HCT116 (cell line): ENCODE measurements at regions not wholly inside any gene's neighbourhood (a gene's known extent, or its start where the extent isn't known, plus 50 kb on each side); places are given as distances from the start of the nearest gene placed in this dataset.

Source experiments
- ATAC-seq: fragments of 200-7000 bp; cut with Tn5 transposase; 2 replicates; pipeline ENCODE4 v1.9.1; 2020; ENCODE audit warnings: mild to moderate bottlenecking, moderate library complexity
- BruUV-seq: library from RNA; stranded (reverse); fragments of 400-500 nt; replicated peaks from 2 replicates; lab custom pipeline; 2021; lab: Mats Ljungman, UMichigan
- CTCF ChIA-PET: fragments of 300-600 bp; sonication (Branson Sonifier 250); formaldehyde crosslinking; loops from one replicate; lab custom pipeline; 2021; ENCODE audit warnings: antibody characterized with exemption; lab: Charles Lee
- POLR2A ChIA-PET: fragments of 300-600, 350-600 bp; sonication (Branson Sonifier 250); formaldehyde crosslinking; loops from one replicate; lab custom pipeline; 2021; ENCODE audit warnings: antibody characterized with exemption; lab: Charles Lee
- RAD21 ChIA-PET, 2 experiments: fragments of 300-600 bp; sonication (Branson Sonifier 250); formaldehyde crosslinking; loops; one replicate each; lab custom pipeline; 2023; ENCODE audit warnings: low total read pairs in 2 of 2; ENCODE audit not compliant: uncharacterized antibody in 2 of 2, unreplicated experiment in 2 of 2, low non-redundant PET in 1 of 2; lab: Charles Lee
- DNase-seq: peaks from one replicate; pipeline ENCODE4 v3.0.0-alpha.2; 2010; ENCODE audit warnings: low read depth, low spot score
- H2AFZ ChIP-seq: fragments of 200-600 bp; shearing (Covaris generic), sonication (generic); 2 replicates; pipeline ENCODE4 v1.6.1; 2017; ENCODE audit warnings: low read depth, mixed run types, mixed read lengths, antibody characterized with exemption, low read length; ENCODE audit not compliant: poor library complexity, severe bottlenecking
- H3K27ac ChIP-seq: 2 replicates; pipeline ENCODE4 v1.5.1; 2012; ENCODE audit warnings: low read depth, low read length
- H3K27me3 ChIP-seq: fragments of 200-600 bp; sonication (generic); 2 replicates; pipeline ENCODE4 v1.6.1; 2016; ENCODE audit warnings: mixed run types, low read length, mixed read lengths; ENCODE audit not compliant: insufficient read depth
- H3K36me3 ChIP-seq, 2 experiments: fragments of 200-500 bp in 1 of 2; fragments of 200-600 bp in 1 of 2; sonication (Bioruptor generic) in 1 of 2; sonication (generic) in 1 of 2; 2 replicates each; pipeline versions ENCODE4 v1.5.1 to v1.6.1; 2014 to 2016; ENCODE audit warnings: low read length in 2 of 2, inconsistent platforms in 1 of 2, mixed read lengths in 1 of 2, mixed run types in 1 of 2; ENCODE audit not compliant: insufficient read depth in 2 of 2, control insufficient read depth in 1 of 2
- H3K4me1 ChIP-seq, 2 experiments: fragments of 200-600 bp in 1 of 2; sonication (generic) in 1 of 2; 2 replicates each; pipeline versions ENCODE4 v1.5.1 to v1.6.1; 2012 to 2017; ENCODE audit warnings: low read length in 2 of 2, inconsistent platforms in 1 of 2, mild to moderate bottlenecking in 1 of 2, mixed read lengths in 1 of 2, mixed run types in 1 of 2, moderate library complexity in 1 of 2; ENCODE audit not compliant: insufficient read depth in 2 of 2, control insufficient read depth in 1 of 2
- H3K4me2 ChIP-seq: fragments of 200-600 bp; sonication (generic); 2 replicates; pipeline ENCODE4 v1.6.1; 2017; ENCODE audit warnings: mixed run types, low read length, mixed read lengths
- H3K4me3 ChIP-seq, 2 experiments: fragments of 200-600 bp in 1 of 2; sonication (generic) in 1 of 2; replicated peaks in 1 of 2; 2 replicates each; pipeline ENCODE4 v1.5.1; 2011 to 2016; ENCODE audit warnings: low read length in 2 of 2, control low read depth in 1 of 2, low read depth in 1 of 2, mild to moderate bottlenecking in 1 of 2, mixed read lengths in 1 of 2, mixed run types in 1 of 2
- H3K79me2 ChIP-seq: fragments of 200-600 bp; sonication (generic); 2 replicates; pipeline ENCODE4 v1.6.1; 2017; ENCODE audit warnings: mild to moderate bottlenecking, mixed run types, low read length, moderate library complexity, mixed read lengths; ENCODE audit not compliant: insufficient read depth
- H3K9ac ChIP-seq: fragments of 200-600 bp; sonication (generic); 2 replicates; pipeline ENCODE4 v1.6.1; 2016; ENCODE audit warnings: low read length, mixed read lengths
- H3K9me2 ChIP-seq: fragments of 200-600 bp; sonication (generic), shearing (Covaris generic); 2 replicates; pipeline ENCODE4 v1.6.1; 2017; ENCODE audit warnings: mixed run types, mild to moderate bottlenecking, moderate library complexity; ENCODE audit not compliant: insufficient read depth
- H3K9me3 ChIP-seq, 2 experiments: fragments of 200-500 bp in 1 of 2; fragments of 200-600 bp in 1 of 2; sonication (Bioruptor generic) in 1 of 2; sonication (generic) in 1 of 2; 2 replicates each; pipeline ENCODE4 v1.6.1; 2014 to 2017; ENCODE audit warnings: low read length in 2 of 2, mixed read lengths in 2 of 2, inconsistent platforms in 1 of 2, low read depth in 1 of 2, mild to moderate bottlenecking in 1 of 2, mixed run types in 1 of 2, moderate library complexity in 1 of 2; ENCODE audit not compliant: control insufficient read depth in 1 of 2, insufficient read depth in 1 of 2
- H4K20me1 ChIP-seq: fragments of 200-600 bp; sonication (generic), shearing (Covaris generic); 2 replicates; pipeline ENCODE4 v1.6.1; 2017; ENCODE audit warnings: mixed run types, mild to moderate bottlenecking, moderate library complexity; ENCODE audit not compliant: insufficient read depth
- CBX3 ChIP-seq: IDR thresholded peaks from 2 replicates; pipeline ENCODE4 v1.6.1; 2012; ENCODE audit warnings: low read depth
- ELF1 ChIP-seq: IDR thresholded peaks from 2 replicates; pipeline ENCODE4 v1.6.1; 2012; ENCODE audit warnings: low read depth, borderline replicate concordance
- EZH2 ChIP-seq: fragments of 200-600 bp; sonication (generic); IDR thresholded peaks from 2 replicates; pipeline ENCODE4 v1.6.1; 2017; ENCODE audit warnings: antibody characterized with exemption, mixed run types
- FOSL1 ChIP-seq: IDR thresholded peaks from 2 replicates; pipeline ENCODE4 v1.6.1; 2012; ENCODE audit warnings: low read depth
- JUND ChIP-seq: IDR thresholded peaks from 2 replicates; pipeline ENCODE4 v1.6.1; 2012
- POLR2A ChIP-seq: IDR thresholded peaks from 2 replicates; pipeline ENCODE4 v1.7.0; 2011; ENCODE audit warnings: borderline replicate concordance; ENCODE audit not compliant: insufficient read depth, insufficient read length; ENCODE audit errors: extremely low read depth
- RAD21 ChIP-seq: IDR thresholded peaks from 2 replicates; pipeline ENCODE4 v1.6.1; 2012; ENCODE audit warnings: low read depth, mild to moderate bottlenecking
- SIN3A ChIP-seq: IDR thresholded peaks from 2 replicates; pipeline ENCODE4 v1.6.1; 2012; ENCODE audit warnings: low read depth
- SRF ChIP-seq: IDR thresholded peaks from 2 replicates; pipeline ENCODE4 v1.6.1; 2012; ENCODE audit warnings: low read depth
- ZFX ChIP-seq: fragments of 450-650 bp; IDR thresholded peaks from 2 replicates; pipeline ENCODE4 v1.6.1; 2017
- ZNF274 ChIP-seq: fragments of 200-500 bp; sonication (Bioruptor generic); IDR thresholded peaks from 2 replicates; pipeline ENCODE4 v1.6.1; 2014; ENCODE audit warnings: mild to moderate bottlenecking, low read depth, low read length, inconsistent platforms
- intact Hi-C: fragments of 100-400 bp; cut with micrococcal nuclease; formaldehyde crosslinking; loops from 2 replicates; pipeline ENCODE4 v1.10.0; 2022
- TF ChIP-seq, protein P1 (sequence below), 3 experiments: fragments of 200-600 bp in 1 of 3; sonication (generic) in 1 of 3; IDR thresholded peaks in 2 of 3; conservative IDR thresholded peaks in 1 of 3; 2 replicates each; pipeline ENCODE4 v1.5.1; 2012 to 2017; ENCODE audit warnings: low read depth in 2 of 3, low read length in 2 of 3, antibody characterized with exemption in 1 of 3, borderline replicate concordance in 1 of 3, control low read depth in 1 of 3, mild to moderate bottlenecking in 1 of 3, mixed read lengths in 1 of 3, mixed run types in 1 of 3, moderate library complexity in 1 of 3; ENCODE audit not compliant: insufficient read depth in 1 of 3
- TF ChIP-seq, protein P2 (sequence below): IDR thresholded peaks from 2 replicates; pipeline ENCODE4 v1.6.1; 2012
- TF ChIP-seq, protein P3 (sequence below): IDR thresholded peaks from 2 replicates; pipeline ENCODE4 v1.6.1; 2012
- TF ChIP-seq, protein P4 (sequence below): IDR thresholded peaks from 2 replicates; pipeline ENCODE4 v1.6.1; 2011; ENCODE audit warnings: mild to moderate bottlenecking, low read length, moderate library complexity; ENCODE audit not compliant: insufficient replicate concordance; ENCODE audit errors: extremely low read depth

DNA sequence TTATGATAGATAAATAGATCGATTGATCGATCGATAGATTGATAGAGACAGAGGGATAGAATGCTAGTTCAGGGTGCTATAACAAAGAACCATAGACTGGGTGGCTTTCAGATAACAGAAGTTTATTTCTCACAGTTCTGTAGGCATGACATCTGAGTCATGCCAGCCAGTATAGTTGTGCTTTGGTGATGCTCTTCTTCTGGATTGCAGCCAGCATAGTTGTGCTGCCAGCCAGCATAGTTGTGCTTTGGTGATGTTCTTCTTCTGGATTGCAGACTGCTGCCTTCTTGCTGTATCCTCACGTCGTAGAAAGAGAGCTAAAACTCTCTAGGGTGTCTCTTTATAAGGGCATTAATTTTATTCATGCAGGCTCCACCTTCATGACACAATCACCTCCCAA lies 860.8 kb downstream of the BRINP3 start:
- POLR2A ChIA-PET = no interaction called here

DNA sequence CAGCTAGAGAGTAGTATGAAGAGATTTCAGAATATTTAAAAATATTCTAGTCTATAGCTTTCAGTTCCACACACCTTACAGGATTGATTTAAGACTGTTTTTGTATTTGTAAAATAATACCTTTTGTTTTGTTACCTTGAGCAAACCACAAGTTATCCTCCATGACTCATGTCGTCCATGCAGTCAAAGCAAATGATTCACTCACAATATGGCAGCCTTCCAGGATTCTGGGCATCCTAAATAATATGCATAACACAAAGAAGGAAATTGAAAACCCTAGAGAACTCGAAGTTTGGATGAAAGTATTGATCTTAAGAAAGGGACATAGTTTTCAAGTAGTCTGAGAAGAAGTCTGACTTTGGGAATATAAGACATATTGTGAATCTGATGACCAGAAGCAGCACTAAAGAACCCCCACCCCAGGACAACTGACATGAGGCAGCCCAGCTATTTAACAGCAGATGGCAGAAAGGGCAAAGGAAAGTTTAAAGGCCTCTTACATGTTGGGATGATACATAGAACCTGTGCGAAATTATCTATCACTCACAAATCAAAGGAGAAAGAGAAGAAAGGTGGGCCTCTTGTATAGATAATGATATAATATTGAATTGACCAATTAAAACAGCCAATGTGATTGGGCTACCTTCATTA lies 857.9 kb downstream of the BRINP3 start:
- POLR2A ChIA-PET = no interaction called here
- CTCF ChIA-PET = no interaction called here
- DNase-seq (peak; percentile 91), ATAC-seq (peak; percentile 82)
- Histone ChIP-seq H3K4me2 (peak overlapping the region; percentile 58), H3K9me3 (no peaks in the 10 kb centered on the region), H4K20me1 (no peaks in the 10 kb centered on the region), H3K36me3 (no peaks in the 10 kb centered on the region), H3K9me2 (no peaks in the 10 kb centered on the region), H3K27ac (no peak overlapping the region), H3K9ac (no peak overlapping the region), H3K79me2 (no peaks in the 10 kb centered on the region), H3K4me1 (peaks cover 8 to 17% of the 10 kb centered on the region in 2 experiments; a peak in 3 of 4 replicates), H3K4me3 (no peak overlapping the region), H2AFZ (peak overlapping the region; percentile 96), H3K27me3 (no peaks in the 10 kb centered on the region)
- RAD21 ChIA-PET = no interaction called here
- intact Hi-C loops = loop anchor here (10.0 kb wide), 1 partner anchor 815 kb away; no protein-coding TSS in a partner anchor
- BruUV-seq = no TSS peak
- TF ChIP-seq, protein P1, sequence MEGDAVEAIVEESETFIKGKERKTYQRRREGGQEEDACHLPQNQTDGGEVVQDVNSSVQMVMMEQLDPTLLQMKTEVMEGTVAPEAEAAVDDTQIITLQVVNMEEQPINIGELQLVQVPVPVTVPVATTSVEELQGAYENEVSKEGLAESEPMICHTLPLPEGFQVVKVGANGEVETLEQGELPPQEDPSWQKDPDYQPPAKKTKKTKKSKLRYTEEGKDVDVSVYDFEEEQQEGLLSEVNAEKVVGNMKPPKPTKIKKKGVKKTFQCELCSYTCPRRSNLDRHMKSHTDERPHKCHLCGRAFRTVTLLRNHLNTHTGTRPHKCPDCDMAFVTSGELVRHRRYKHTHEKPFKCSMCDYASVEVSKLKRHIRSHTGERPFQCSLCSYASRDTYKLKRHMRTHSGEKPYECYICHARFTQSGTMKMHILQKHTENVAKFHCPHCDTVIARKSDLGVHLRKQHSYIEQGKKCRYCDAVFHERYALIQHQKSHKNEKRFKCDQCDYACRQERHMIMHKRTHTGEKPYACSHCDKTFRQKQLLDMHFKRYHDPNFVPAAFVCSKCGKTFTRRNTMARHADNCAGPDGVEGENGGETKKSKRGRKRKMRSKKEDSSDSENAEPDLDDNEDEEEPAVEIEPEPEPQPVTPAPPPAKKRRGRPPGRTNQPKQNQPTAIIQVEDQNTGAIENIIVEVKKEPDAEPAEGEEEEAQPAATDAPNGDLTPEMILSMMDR (IDR thresholded peaks at IDR 0.05 in 2 of 3, conservative IDR thresholded peaks at IDR 0.05 in 1 of 3; ENCODE audit: borderline replicate concordance in 1 of 3, insufficient read depth in 1 of 3, low read depth in 2 of 3, low read length in 2 of 3) = peak in 2 of 3 experiments; percentile 27 to 33; a peak in 3 of 6 replicates
- TF ChIP-seq ELF1 = no peak
- TF ChIP-seq ZFX = no peak
- no peak for TF ChIP-seq ZNF274
- TF ChIP-seq, protein P2, sequence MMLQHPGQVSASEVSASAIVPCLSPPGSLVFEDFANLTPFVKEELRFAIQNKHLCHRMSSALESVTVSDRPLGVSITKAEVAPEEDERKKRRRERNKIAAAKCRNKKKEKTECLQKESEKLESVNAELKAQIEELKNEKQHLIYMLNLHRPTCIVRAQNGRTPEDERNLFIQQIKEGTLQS = 0 out of 2 replicates have a peak, but pooled peaks have one; percentile 10
- peak; percentile 91 for TF ChIP-seq FOSL1
- no peak for TF ChIP-seq EZH2
- TF ChIP-seq, protein P3, sequence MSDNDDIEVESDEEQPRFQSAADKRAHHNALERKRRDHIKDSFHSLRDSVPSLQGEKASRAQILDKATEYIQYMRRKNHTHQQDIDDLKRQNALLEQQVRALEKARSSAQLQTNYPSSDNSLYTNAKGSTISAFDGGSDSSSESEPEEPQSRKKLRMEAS = peak; percentile 34; the same call in 1 of the 2 replicates
- TF ChIP-seq JUND = peak; percentile 91
- TF ChIP-seq, protein P4, sequence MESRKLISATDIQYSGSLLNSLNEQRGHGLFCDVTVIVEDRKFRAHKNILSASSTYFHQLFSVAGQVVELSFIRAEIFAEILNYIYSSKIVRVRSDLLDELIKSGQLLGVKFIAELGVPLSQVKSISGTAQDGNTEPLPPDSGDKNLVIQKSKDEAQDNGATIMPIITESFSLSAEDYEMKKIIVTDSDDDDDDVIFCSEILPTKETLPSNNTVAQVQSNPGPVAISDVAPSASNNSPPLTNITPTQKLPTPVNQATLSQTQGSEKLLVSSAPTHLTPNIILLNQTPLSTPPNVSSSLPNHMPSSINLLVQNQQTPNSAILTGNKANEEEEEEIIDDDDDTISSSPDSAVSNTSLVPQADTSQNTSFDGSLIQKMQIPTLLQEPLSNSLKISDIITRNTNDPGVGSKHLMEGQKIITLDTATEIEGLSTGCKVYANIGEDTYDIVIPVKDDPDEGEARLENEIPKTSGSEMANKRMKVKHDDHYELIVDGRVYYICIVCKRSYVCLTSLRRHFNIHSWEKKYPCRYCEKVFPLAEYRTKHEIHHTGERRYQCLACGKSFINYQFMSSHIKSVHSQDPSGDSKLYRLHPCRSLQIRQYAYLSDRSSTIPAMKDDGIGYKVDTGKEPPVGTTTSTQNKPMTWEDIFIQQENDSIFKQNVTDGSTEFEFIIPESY = no peak
- peak; percentile 90 for TF ChIP-seq CBX3
- TF ChIP-seq SRF = peak; percentile 55; the same call in 1 of the 2 replicates
- peak; percentile 63 for TF ChIP-seq RAD21

More for the DNA sequence above, 860.8 kb downstream of the BRINP3 start:
- Histone ChIP-seq H3K9me3 (no peaks in the 10 kb centered on the region), H3K9ac (no peak overlapping the region), H2AFZ (no peak overlapping the region), H3K27me3 (no peaks in the 10 kb centered on the region), H3K79me2 (no peaks in the 10 kb centered on the region), H3K4me1 (peaks cover 8 to 17% of the 10 kb centered on the region in 2 experiments; a peak in 3 of 4 replicates), H3K36me3 (no peaks in the 10 kb centered on the region), H4K20me1 (no peaks in the 10 kb centered on the region), H3K9me2 (no peaks in the 10 kb centered on the region), H3K27ac (no peak overlapping the region), H3K4me3 (no peak overlapping the region), H3K4me2 (no peak overlapping the region)
- ChIA-PET CTCF (no interaction called here), RAD21 (no interaction called here)
- DNase-seq (no peak), ATAC-seq (peak; percentile 54; the same call in 1 of the 2 replicates)
- BruUV-seq = no TSS peak
- TF ChIP-seq POLR2A (no peak), FOSL1 (no peak), SIN3A (no peak), RAD21 (no peak)
- intact Hi-C loops = no loop called here
